Lower leg skin (tissue), 4 donors: ENCODE measurements at regions not wholly inside any gene's neighbourhood (a gene's known extent, or its start where the extent isn't known, plus 50 kb on each side); places are given as distances from the start of the nearest gene placed in this dataset.

Experiments
- DNase-seq, 2 donors: peaks; one replicate each; pipeline ENCODE4 v3.0.0-alpha.2; 2019; ENCODE audit warnings: low spot score in 2 of 2
- H3K4me3 ChIP-seq: fragments of 200-600 bp; sonication (generic); 2 replicates; pipeline ENCODE4 v1.5.1; 2017; ENCODE audit warnings: mild to moderate bottlenecking, low read depth; ENCODE audit not compliant: poor library complexity, severe bottlenecking
- CTCF ChIP-seq, 3 donors: fragments of 450-650 bp; IDR thresholded peaks; one replicate each; pipeline ENCODE4 v1.5.1; 2016; ENCODE audit warnings: antibody characterized with exemption in 3 of 3, mild to moderate bottlenecking in 3 of 3, moderate library complexity in 2 of 3
- POLR2A ChIP-seq, 2 donors: fragments of 450-650 bp; IDR thresholded peaks; one replicate each; pipeline ENCODE4 v1.6.1; 2016 to 2017; ENCODE audit warnings: antibody characterized with exemption in 2 of 2, mild to moderate bottlenecking in 1 of 2, moderate library complexity in 1 of 2
- WGBS, 2 donors: methylation state at CpG; one replicate each; pipeline ENCODE4 v1.1.5; 2018; 5-methylcytosine and 5-hydroxymethylcytosine counted together
- intact Hi-C: fragments of 100-400 bp; cut with DNase I; formaldehyde crosslinking; loops from one replicate; pipeline ENCODE4 v1.15.0; 2023; ENCODE audit warnings: low total_unique reads

DNA sequence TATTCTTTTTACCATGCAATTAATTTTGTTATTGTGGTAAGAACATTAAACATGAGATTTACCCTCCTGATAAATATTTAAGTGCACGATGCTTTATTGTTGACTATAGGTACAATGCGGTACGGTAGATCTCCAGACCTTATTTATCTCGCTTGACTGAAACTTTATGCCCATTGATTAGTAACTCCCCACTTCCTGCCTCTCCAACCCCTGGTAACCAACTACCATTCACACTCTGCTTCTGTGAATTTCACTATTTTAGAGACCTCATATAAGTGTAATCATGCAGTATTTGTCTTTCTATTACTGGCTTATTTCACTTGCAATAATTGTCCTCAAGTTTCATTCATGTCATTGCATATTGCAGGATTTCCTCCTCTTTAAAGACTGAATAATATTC lies 195.7 kb upstream of the ID2 start:
- no peak for DNase-seq
- intact Hi-C loops = no loop called here
- WGBS, 2 donors = 77 to 84% methylated on average over 4 of the region's 4 CpGs
- H3K4me3 ChIP-seq = no peak overlapping the region
- TF ChIP-seq CTCF (IDR thresholded peaks at IDR 0.05) (no peak), POLR2A (IDR thresholded peaks at IDR 0.05) (no peak)

GRCh38 chr2:8487461-8487932 lies 194.4 kb upstream of the ID2 start:
- TF ChIP-seq CTCF (IDR thresholded peaks at IDR 0.05) = no peak
- no peak for TF ChIP-seq POLR2A (IDR thresholded peaks at IDR 0.05)
- 27 to 53% methylated on average over 16 of the region's 16 CpGs for WGBS, 2 donors
- peak in 1 of 2 donors; percentile 76 for DNase-seq
- intact Hi-C loops = no loop called here
- no peak overlapping the region for H3K4me3 ChIP-seq

DNA sequence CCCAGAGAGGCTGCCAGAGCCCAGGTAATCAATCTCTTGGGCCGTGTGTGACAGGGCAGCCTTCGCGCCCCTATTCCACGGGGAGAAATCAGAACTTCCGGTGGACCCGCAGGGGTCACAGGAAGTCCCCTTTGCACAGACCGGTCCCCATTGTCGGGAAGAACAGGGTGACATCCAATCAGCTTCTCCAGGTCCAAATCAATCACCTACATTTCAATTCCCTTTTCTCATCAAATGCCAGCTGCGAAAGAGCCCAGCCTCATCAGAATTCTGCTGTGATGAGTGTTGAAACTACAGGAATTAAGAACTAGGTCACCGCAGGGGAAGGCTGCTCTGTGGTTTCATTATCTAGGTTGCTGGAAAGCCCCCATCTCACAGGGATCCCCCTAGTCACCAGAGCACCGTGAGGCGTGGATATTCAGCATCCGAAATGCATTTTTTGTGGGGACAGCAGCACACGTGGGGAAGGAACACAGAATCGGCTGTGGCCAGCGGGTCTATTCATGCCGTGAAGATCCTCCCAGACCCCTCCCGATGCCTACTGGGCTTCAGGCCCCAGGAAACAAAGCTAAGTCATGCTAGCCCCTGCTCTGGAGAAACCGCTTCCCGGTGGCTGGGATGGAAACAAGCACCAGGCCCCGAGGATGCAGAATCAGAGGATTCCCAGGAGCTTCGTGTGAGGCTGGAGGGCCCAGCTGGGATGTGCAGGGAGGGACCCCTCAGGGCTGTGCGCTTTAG lies 193.7 kb upstream of the ID2 start:
- intact Hi-C loops = no loop called here
- DNase-seq = peak in 1 of 2 donors; percentile 69

DNA sequence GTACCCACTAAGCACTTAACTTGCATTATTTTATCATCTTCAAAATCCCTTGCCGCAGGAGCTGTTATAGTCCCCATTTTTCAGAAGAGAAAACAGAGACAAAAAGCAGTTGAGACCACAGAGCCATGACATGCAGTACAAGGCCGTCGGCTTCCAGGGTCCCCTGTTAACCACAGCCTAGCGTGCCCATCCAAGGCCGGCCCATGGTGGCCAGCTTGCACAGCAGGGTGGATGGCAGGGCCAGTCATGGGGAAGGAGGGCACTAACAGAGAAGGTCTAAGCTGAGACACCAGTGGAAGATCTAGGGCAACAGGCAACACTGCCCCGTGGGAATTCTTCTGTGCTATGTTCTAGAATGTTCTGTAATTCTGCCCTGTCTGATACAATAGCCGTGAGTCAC lies 192.6 kb upstream of the ID2 start:
- H3K4me3 ChIP-seq = no peak overlapping the region
- TF ChIP-seq CTCF (IDR thresholded peaks at IDR 0.05) (no peak), POLR2A (IDR thresholded peaks at IDR 0.05) (no peak)
- intact Hi-C loops = no loop called here
- WGBS, 2 donors = 92 to 97% methylated on average over 7 of the region's 7 CpGs
- no peak for DNase-seq

More for the DNA sequence above, 193.7 kb upstream of the ID2 start:
- TF ChIP-seq CTCF (IDR thresholded peaks at IDR 0.05) (no peak), POLR2A (IDR thresholded peaks at IDR 0.05) (no peak)
- 63 to 66% methylated on average over 23 of the region's 23 CpGs for WGBS, 2 donors
- no peak overlapping the region for H3K4me3 ChIP-seq

- no peak for TF ChIP-seq CTCF (IDR thresholded peaks at IDR 0.05)
- no peak for TF ChIP-seq POLR2A (IDR thresholded peaks at IDR 0.05)
- no peak overlapping the region for H3K4me3 ChIP-seq
- no peak for DNase-seq
- 94 to 96% methylated on average over 8 of the region's 8 CpGs for WGBS, 2 donors
- intact Hi-C loops = no loop called here
Observed at GRCh38 chr2:8489751-8490150, 192.1 kb upstream of the ID2 start.
